GM12875 (cell line): ENCODE measurements at regions not wholly inside any gene's neighbourhood (a gene's known extent, or its start where the extent isn't known, plus 50 kb on each side); places are given as distances from the start of the nearest gene placed in this dataset.

Experiments used
- H3K4me3 ChIP-seq: one replicate; pipeline ENCODE4 v1.5.1; 2011; ENCODE audit warnings: low read depth, low read length, control low read depth
- CTCF ChIP-seq: IDR thresholded peaks from 2 replicates; pipeline ENCODE4 v1.5.1; 2011; ENCODE audit warnings: low read depth, mild to moderate bottlenecking, control low read depth, inconsistent platforms, low read length, moderate library complexity, borderline replicate concordance; ENCODE audit not compliant: insufficient read depth

GRCh38 chr2:37852585-37853014, 72.5 kb upstream of the RMDN2 start:
- H3K4me3 ChIP-seq, result no peak overlapping the region
- no peak for TF ChIP-seq CTCF

- H3K4me3 ChIP-seq, result no peak overlapping the region
- TF ChIP-seq CTCF, result no peak
Observed at GRCh38 chr2:37854676-37855282, 70.3 kb upstream of the RMDN2 start.

- TF ChIP-seq CTCF, result no peak
- H3K4me3 ChIP-seq, result no peak overlapping the region
Observed at GRCh38 chr2:37855283-37856041, 69.6 kb upstream of the RMDN2 start.

- H3K4me3 ChIP-seq, result no peak overlapping the region
- TF ChIP-seq CTCF, result no peak
Observed at GRCh38 chr2:37856101-37856751, 68.9 kb upstream of the RMDN2 start.

- no peak overlapping the region for H3K4me3 ChIP-seq
- no peak for TF ChIP-seq CTCF
Observed at GRCh38 chr2:37857575-37858399, 67.3 kb upstream of the RMDN2 start.

GRCh38 chr2:37858400-37858711, 66.7 kb upstream of the RMDN2 start:
- no peak overlapping the region for H3K4me3 ChIP-seq
- TF ChIP-seq CTCF, result no peak
